Brain microvascular endothelial cell (primary cell): ENCODE measurements at regions not wholly inside any gene's neighbourhood (a gene's known extent, or its start where the extent isn't known, plus 50 kb on each side); places are given as distances from the start of the nearest gene placed in this dataset.

ENCODE experiments used
- DNase-seq: peaks from one replicate; pipeline ENCODE4 v3.0.0-alpha.2; 2020
- H3K27ac ChIP-seq: fragments of 250-450 bp; sonication (Bioruptor Pico); 2 replicates; pipeline ENCODE4 v1.5.1; 2020; ENCODE audit warnings: mild to moderate bottlenecking, moderate library complexity
- H3K27me3 ChIP-seq: fragments of 250-450 bp; sonication (Bioruptor Pico); replicated peaks from 2 replicates; pipeline ENCODE4 v1.5.1; 2020; ENCODE audit warnings: mild to moderate bottlenecking
- H3K36me3 ChIP-seq: fragments of 250-450 bp; sonication (Bioruptor Pico); replicated peaks from 2 replicates; pipeline ENCODE4 v1.5.1; 2020; ENCODE audit warnings: mild to moderate bottlenecking
- H3K4me3 ChIP-seq: 2 replicates; pipeline ENCODE4 v1.5.1; 2011; ENCODE audit warnings: low read depth, mild to moderate bottlenecking, control low read depth, low read length, moderate library complexity
- in situ Hi-C: cut with HindIII; loops from 2 replicates; pipeline ENCODE4 v1.10.0; 2017; ENCODE audit warnings: low sequenced_read_pairs, low pct_ligation_motif_present
- TF ChIP-seq, protein P1 (sequence below): IDR thresholded peaks from 2 replicates; pipeline ENCODE4 v1.5.1; 2011; ENCODE audit warnings: low read depth, mild to moderate bottlenecking, moderate library complexity, low read length, control low read depth, inconsistent platforms; ENCODE audit errors: missing control alignments

GRCh38 chr10:3354174-3354900, 181.8 kb upstream of the PITRM1 start:
- DNase-seq: no peak
- in situ Hi-C loops: no loop called here
- TF ChIP-seq, protein P1, sequence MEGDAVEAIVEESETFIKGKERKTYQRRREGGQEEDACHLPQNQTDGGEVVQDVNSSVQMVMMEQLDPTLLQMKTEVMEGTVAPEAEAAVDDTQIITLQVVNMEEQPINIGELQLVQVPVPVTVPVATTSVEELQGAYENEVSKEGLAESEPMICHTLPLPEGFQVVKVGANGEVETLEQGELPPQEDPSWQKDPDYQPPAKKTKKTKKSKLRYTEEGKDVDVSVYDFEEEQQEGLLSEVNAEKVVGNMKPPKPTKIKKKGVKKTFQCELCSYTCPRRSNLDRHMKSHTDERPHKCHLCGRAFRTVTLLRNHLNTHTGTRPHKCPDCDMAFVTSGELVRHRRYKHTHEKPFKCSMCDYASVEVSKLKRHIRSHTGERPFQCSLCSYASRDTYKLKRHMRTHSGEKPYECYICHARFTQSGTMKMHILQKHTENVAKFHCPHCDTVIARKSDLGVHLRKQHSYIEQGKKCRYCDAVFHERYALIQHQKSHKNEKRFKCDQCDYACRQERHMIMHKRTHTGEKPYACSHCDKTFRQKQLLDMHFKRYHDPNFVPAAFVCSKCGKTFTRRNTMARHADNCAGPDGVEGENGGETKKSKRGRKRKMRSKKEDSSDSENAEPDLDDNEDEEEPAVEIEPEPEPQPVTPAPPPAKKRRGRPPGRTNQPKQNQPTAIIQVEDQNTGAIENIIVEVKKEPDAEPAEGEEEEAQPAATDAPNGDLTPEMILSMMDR: no peak
- no peak overlapping the region for H3K27ac ChIP-seq
- no peaks in the 10 kb centered on the region for H3K36me3 ChIP-seq
- H3K27me3 ChIP-seq: no peaks in the 10 kb centered on the region
- no peak overlapping the region for H3K4me3 ChIP-seq

DNA sequence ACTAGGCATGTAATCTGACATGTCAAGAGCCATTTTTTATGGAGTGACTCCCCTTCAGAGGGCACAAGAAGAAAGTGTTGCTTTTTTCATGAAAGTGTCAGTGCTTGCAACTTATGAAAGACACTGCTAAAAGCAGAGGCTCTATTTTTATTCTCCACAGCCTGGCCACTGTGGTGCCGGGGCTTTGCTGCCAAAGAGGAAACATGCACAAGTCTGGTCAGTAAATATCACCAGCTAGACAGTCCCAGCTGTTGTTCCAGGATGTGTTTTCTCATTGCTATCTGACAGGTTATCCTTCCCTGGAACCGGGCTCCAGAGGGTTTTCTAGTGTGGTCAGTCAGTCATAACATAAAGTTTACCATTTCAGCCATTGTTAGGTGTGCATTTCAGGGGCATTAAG, 180.7 kb upstream of the PITRM1 start:
- Histone ChIP-seq H3K4me3 (no peak overlapping the region), H3K27me3 (no peaks in the 10 kb centered on the region), H3K36me3 (no peaks in the 10 kb centered on the region), H3K27ac (no peak overlapping the region)
- TF ChIP-seq, protein P1: no peak
- in situ Hi-C loops: no loop called here
- no peak for DNase-seq

DNA sequence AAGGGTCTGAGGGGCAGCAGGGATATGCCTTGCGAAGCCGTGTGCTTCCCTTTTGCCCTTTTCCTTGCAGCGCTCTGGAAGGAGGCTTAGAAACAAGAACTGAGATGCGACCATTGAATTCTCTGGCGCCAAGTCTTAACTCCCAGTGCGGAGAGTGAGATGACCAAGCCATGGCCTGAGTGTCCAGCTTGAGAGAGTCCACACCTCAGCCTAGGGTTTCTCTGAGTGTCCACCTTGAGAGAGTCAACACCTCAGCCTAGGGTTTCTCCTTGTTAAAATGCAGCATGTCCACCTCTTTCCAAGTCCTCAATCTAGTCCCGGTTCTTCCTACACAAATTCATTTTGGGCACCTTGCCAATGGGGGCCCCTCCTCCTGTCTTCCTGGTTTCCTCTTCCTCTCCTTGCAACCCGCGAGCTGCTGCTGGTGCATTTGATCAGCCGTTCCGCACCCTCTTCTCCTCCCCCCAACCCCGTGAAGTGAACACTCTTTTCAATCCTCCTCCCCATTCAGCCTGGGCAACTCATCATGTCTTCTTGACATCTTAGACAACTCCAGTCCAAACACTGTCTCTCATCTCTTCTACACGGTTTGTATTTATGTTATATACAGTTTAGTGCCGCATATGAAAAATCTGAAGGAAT, 178.2 kb upstream of the PITRM1 start:
- no peak for DNase-seq

GRCh38 chr10:3350205-3350604, 177.6 kb upstream of the PITRM1 start:
- TF ChIP-seq, protein P1: no peak
- H3K4me3 ChIP-seq: no peak overlapping the region
- no peaks in the 10 kb centered on the region for H3K27me3 ChIP-seq
- in situ Hi-C loops: no loop called here
- no peak overlapping the region for H3K27ac ChIP-seq
- no peak for DNase-seq
- no peaks in the 10 kb centered on the region for H3K36me3 ChIP-seq

More for the DNA sequence above, 178.2 kb upstream of the PITRM1 start:
- no peaks in the 10 kb centered on the region for H3K27me3 ChIP-seq
- in situ Hi-C loops: no loop called here
- H3K36me3 ChIP-seq: no peaks in the 10 kb centered on the region
- no peak overlapping the region for H3K4me3 ChIP-seq
- TF ChIP-seq, protein P1: no peak
- no peak overlapping the region for H3K27ac ChIP-seq

GRCh38 chr10:3348564-3348963, 176.0 kb upstream of the PITRM1 start:
- TF ChIP-seq, protein P1: no peak
- H3K36me3 ChIP-seq: no peaks in the 10 kb centered on the region
- H3K27me3 ChIP-seq: no peaks in the 10 kb centered on the region
- in situ Hi-C loops: no loop called here
- no peak overlapping the region for H3K27ac ChIP-seq
- no peak overlapping the region for H3K4me3 ChIP-seq
- no peak for DNase-seq
